ENCODE measurements at regions not wholly inside any gene's neighbourhood (a gene's known extent, or its start where the extent isn't known, plus 50 kb on each side); places are given as distances from the start of the nearest gene placed in this dataset.

DNA sequence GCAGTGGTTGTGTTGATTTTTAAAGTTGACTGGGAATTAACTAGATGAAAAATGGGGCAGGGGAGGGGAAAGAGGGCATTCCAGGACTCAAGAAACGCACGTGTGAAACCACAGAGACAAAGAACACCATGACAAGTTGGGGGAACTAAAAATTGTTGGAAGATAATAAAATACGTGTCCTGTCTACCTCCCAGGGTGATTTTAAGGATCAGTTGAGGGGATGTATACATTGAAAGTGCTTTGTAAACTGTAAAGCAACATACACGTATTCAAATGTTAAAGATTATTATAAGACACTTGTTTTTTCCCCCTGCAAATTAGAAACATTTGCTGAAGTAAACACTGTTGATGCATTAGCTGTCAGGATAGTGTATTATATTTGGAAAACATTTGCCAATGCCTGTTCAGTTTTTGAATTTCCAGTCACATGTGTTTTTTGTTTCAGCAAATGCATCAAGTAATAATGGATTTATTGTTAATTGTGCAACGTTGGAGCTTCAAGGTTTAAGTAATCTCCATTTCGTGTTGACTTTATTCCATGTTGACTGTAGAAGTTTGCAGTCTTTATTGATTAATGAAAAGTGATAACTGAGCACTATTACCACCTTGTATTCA, 412.7 kb downstream of the ACTL7B start (continued):
- TF ChIP-seq, protein P1, sequence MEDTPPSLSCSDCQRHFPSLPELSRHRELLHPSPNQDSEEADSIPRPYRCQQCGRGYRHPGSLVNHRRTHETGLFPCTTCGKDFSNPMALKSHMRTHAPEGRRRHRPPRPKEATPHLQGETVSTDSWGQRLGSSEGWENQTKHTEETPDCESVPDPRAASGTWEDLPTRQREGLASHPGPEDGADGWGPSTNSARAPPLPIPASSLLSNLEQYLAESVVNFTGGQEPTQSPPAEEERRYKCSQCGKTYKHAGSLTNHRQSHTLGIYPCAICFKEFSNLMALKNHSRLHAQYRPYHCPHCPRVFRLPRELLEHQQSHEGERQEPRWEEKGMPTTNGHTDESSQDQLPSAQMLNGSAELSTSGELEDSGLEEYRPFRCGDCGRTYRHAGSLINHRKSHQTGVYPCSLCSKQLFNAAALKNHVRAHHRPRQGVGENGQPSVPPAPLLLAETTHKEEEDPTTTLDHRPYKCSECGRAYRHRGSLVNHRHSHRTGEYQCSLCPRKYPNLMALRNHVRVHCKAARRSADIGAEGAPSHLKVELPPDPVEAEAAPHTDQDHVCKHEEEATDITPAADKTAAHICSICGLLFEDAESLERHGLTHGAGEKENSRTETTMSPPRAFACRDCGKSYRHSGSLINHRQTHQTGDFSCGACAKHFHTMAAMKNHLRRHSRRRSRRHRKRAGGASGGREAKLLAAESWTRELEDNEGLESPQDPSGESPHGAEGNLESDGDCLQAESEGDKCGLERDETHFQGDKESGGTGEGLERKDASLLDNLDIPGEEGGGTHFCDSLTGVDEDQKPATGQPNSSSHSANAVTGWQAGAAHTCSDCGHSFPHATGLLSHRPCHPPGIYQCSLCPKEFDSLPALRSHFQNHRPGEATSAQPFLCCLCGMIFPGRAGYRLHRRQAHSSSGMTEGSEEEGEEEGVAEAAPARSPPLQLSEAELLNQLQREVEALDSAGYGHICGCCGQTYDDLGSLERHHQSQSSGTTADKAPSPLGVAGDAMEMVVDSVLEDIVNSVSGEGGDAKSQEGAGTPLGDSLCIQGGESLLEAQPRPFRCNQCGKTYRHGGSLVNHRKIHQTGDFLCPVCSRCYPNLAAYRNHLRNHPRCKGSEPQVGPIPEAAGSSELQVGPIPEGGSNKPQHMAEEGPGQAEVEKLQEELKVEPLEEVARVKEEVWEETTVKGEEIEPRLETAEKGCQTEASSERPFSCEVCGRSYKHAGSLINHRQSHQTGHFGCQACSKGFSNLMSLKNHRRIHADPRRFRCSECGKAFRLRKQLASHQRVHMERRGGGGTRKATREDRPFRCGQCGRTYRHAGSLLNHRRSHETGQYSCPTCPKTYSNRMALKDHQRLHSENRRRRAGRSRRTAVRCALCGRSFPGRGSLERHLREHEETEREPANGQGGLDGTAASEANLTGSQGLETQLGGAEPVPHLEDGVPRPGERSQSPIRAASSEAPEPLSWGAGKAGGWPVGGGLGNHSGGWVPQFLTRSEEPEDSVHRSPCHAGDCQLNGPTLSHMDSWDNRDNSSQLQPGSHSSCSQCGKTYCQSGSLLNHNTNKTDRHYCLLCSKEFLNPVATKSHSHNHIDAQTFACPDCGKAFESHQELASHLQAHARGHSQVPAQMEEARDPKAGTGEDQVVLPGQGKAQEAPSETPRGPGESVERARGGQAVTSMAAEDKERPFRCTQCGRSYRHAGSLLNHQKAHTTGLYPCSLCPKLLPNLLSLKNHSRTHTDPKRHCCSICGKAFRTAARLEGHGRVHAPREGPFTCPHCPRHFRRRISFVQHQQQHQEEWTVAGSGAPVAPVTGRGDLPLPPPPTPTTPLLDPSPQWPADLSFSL (CRISPR knock-in tag; IDR thresholded peaks at IDR 0.05) = no peak
- TF ChIP-seq, protein P2, sequence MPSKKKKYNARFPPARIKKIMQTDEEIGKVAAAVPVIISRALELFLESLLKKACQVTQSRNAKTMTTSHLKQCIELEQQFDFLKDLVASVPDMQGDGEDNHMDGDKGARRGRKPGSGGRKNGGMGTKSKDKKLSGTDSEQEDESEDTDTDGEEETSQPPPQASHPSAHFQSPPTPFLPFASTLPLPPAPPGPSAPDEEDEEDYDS (CRISPR knock-in tag; IDR thresholded peaks at IDR 0.05) = no peak
- TF ChIP-seq ZBTB7A (CRISPR knock-in tag; IDR thresholded peaks at IDR 0.05) (no peak), ZNF713 (CRISPR knock-in tag; IDR thresholded peaks at IDR 0.05) (no peak), FLYWCH1 (CRISPR knock-in tag; IDR thresholded peaks at IDR 0.05) (no peak), NFE2L2 (IDR thresholded peaks at IDR 0.05; ENCODE audit: low read length) (no peak), ZSCAN25 (CRISPR knock-in tag; IDR thresholded peaks at IDR 0.05) (no peak), ONECUT2 (CRISPR knock-in tag; IDR thresholded peaks at IDR 0.05) (peak; percentile 84), RNF2 (conservative IDR thresholded peaks at IDR 0.05; ENCODE audit: low read depth) (no peak), ISX (CRISPR knock-in tag; conservative IDR thresholded peaks at IDR 0.05) (no peak), NPAS2 (CRISPR knock-in tag; IDR thresholded peaks at IDR 0.05; ENCODE audit: borderline replicate concordance) (no peak), AGO2 (optimal IDR thresholded peaks at IDR 0.05; ENCODE audit: low read depth, low read length) (no peak), ZNF549 (CRISPR knock-in tag; IDR thresholded peaks at IDR 0.05) (no peak), CHD4 (IDR thresholded peaks at IDR 0.05; ENCODE audit: borderline replicate concordance, low read length) (no peak), NONO (IDR thresholded peaks at IDR 0.05) (no peak), NONO (CRISPR knock-in tag; conservative IDR thresholded peaks at IDR 0.05) (no peak), KLF15 (CRISPR knock-in tag; IDR thresholded peaks at IDR 0.05; ENCODE audit: borderline replicate concordance) (no peak), ZNF563 (CRISPR knock-in tag; IDR thresholded peaks at IDR 0.05) (no peak), KLF12 (CRISPR knock-in tag; IDR thresholded peaks at IDR 0.05; ENCODE audit: borderline replicate concordance) (no peak)
- TF ChIP-seq, protein P3, sequence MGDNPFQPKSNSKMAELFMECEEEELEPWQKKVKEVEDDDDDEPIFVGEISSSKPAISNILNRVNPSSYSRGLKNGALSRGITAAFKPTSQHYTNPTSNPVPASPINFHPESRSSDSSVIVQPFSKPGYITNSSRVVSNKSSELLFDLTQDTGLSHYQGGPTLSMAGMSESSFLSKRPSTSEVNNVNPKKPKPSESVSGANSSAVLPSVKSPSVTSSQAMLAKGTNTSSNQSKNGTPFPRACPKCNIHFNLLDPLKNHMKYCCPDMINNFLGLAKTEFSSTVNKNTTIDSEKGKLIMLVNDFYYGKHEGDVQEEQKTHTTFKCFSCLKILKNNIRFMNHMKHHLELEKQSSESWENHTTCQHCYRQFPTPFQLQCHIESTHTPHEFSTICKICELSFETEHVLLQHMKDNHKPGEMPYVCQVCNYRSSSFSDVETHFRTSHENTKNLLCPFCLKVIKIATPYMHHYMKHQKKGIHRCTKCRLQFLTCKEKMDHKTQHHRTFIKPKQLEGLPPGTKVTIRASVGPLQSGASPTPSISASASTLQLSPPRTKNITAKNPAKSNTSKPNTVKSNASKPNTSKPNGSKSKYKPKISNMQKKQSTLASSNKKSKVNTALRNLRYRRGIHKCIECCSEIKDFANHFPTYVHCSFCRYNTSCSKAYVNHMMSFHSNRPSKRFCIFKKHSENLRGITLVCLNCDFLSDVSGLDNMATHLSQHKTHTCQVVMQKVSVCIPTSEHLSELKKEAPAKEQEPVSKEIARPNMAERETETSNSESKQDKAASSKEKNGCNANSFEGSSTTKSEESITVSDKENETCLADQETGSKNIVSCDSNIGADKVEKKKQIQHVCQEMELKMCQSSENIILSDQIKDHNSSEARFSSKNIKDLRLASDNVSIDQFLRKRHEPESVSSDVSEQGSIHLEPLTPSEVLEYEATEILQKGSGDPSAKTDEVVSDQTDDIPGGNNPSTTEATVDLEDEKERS (CRISPR knock-in tag; IDR thresholded peaks at IDR 0.05) = no peak
- TF ChIP-seq, protein P4, sequence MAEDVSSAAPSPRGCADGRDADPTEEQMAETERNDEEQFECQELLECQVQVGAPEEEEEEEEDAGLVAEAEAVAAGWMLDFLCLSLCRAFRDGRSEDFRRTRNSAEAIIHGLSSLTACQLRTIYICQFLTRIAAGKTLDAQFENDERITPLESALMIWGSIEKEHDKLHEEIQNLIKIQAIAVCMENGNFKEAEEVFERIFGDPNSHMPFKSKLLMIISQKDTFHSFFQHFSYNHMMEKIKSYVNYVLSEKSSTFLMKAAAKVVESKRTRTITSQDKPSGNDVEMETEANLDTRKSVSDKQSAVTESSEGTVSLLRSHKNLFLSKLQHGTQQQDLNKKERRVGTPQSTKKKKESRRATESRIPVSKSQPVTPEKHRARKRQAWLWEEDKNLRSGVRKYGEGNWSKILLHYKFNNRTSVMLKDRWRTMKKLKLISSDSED (CRISPR knock-in tag; IDR thresholded peaks at IDR 0.05) = no peak

All from HepG2 (cell line).